ENCODE measurements at regions not wholly inside any gene's neighbourhood (a gene's known extent, or its start where the extent isn't known, plus 50 kb on each side); places are given as distances from the start of the nearest gene placed in this dataset.
"Not testable (repeated sequence)": the region's sequence is repeated elsewhere in the genome, so short reads cannot be mapped to it uniquely, and the experiment has no call there.

- H3K27me3 ChIP-seq (ENCODE audit: insufficient read depth, low read length) = no peaks in the 10 kb centered on the region
- no peak overlapping the region for H3K4me2 ChIP-seq (ENCODE audit: low read length)
- no peaks in the 10 kb centered on the region for H4K20me1 ChIP-seq (ENCODE audit: insufficient read depth, low read length)
- no peak overlapping the region for H3K4me3 ChIP-seq (ENCODE audit: low read depth, low read length, poor library complexity, severe bottlenecking)
- H3K9me2 ChIP-seq (ENCODE audit: low read depth, low read length) = no peaks in the 10 kb centered on the region
- no peaks in the 10 kb centered on the region for H3K4me1 ChIP-seq (ENCODE audit: insufficient read depth, low read length, severe bottlenecking)
- no peaks in the 10 kb centered on the region for H3K79me2 ChIP-seq (ENCODE audit: insufficient read depth, low read length)
- no peaks in the 10 kb centered on the region for H3F3A ChIP-seq (ENCODE audit: insufficient read depth, low read length)
- no peak overlapping the region for H3K27ac ChIP-seq (ENCODE audit: low read depth, low read length, poor library complexity, severe bottlenecking)
- H3K9me3 ChIP-seq (ENCODE audit: low read length) = no peaks in the 10 kb centered on the region
- no peak overlapping the region for H2AFZ ChIP-seq (ENCODE audit: low read length)
- H3K9ac ChIP-seq (ENCODE audit: low read length) = no peak overlapping the region
- H3K36me3 ChIP-seq (ENCODE audit: insufficient read depth, low read length) = no peaks in the 10 kb centered on the region
- no peak for TF ChIP-seq EZH2 (IDR thresholded peaks at IDR 0.05; ENCODE audit: borderline replicate concordance, low read length)
- TF ChIP-seq CTCF (IDR thresholded peaks at IDR 0.05; ENCODE audit: low read length) = no peak
Measured at GRCh38 chr6:80489911-80490635, 383.6 kb downstream of the BCKDHB start.

GRCh38 chr6:80488190-80488589, 381.7 kb downstream of the BCKDHB start:
- Histone ChIP-seq H3K9me3 (ENCODE audit: low read length) (no peaks in the 10 kb centered on the region), H2AFZ (ENCODE audit: low read length) (no peak overlapping the region), H3K27me3 (ENCODE audit: insufficient read depth, low read length) (no peaks in the 10 kb centered on the region), H3K4me3 (ENCODE audit: low read depth, low read length, poor library complexity, severe bottlenecking) (no peak overlapping the region), H3F3A (ENCODE audit: insufficient read depth, low read length) (no peaks in the 10 kb centered on the region), H3K9me2 (ENCODE audit: low read depth, low read length) (no peaks in the 10 kb centered on the region), H3K27ac (ENCODE audit: low read depth, low read length, poor library complexity, severe bottlenecking) (no peak overlapping the region), H3K4me2 (ENCODE audit: low read length) (no peak overlapping the region), H4K20me1 (ENCODE audit: insufficient read depth, low read length) (no peaks in the 10 kb centered on the region), H3K9ac (ENCODE audit: low read length) (no peak overlapping the region), H3K4me1 (ENCODE audit: insufficient read depth, low read length, severe bottlenecking) (no peaks in the 10 kb centered on the region), H3K79me2 (ENCODE audit: insufficient read depth, low read length) (no peaks in the 10 kb centered on the region), H3K36me3 (ENCODE audit: insufficient read depth, low read length) (no peaks in the 10 kb centered on the region)
- TF ChIP-seq CTCF (IDR thresholded peaks at IDR 0.05; ENCODE audit: low read length) (no peak), EZH2 (IDR thresholded peaks at IDR 0.05; ENCODE audit: borderline replicate concordance, low read length) (no peak)

GRCh38 chr6:80485494-80485893, 379.0 kb downstream of the BCKDHB start:
- H3K9ac ChIP-seq (ENCODE audit: low read length); H3K4me1 ChIP-seq (ENCODE audit: insufficient read depth, low read length, severe bottlenecking); H4K20me1 ChIP-seq (ENCODE audit: insufficient read depth, low read length); H3K36me3 ChIP-seq (ENCODE audit: insufficient read depth, low read length); H3K9me2 ChIP-seq (ENCODE audit: low read depth, low read length); H3K9me3 ChIP-seq (ENCODE audit: low read length); H3K27me3 ChIP-seq (ENCODE audit: insufficient read depth, low read length); H3K79me2 ChIP-seq (ENCODE audit: insufficient read depth, low read length); H3K4me3 ChIP-seq (ENCODE audit: low read depth, low read length, poor library complexity, severe bottlenecking); H3F3A ChIP-seq (ENCODE audit: insufficient read depth, low read length); H2AFZ ChIP-seq (ENCODE audit: low read length); H3K27ac ChIP-seq (ENCODE audit: low read depth, low read length, poor library complexity, severe bottlenecking); H3K4me2 ChIP-seq (ENCODE audit: low read length): not testable (repeated sequence)

GRCh38 chr6:80482056-80482455, 375.6 kb downstream of the BCKDHB start:
- TF ChIP-seq EZH2 (IDR thresholded peaks at IDR 0.05; ENCODE audit: borderline replicate concordance, low read length) = no peak
- no peak for TF ChIP-seq CTCF (IDR thresholded peaks at IDR 0.05; ENCODE audit: low read length)
- H3K4me3 ChIP-seq (ENCODE audit: low read depth, low read length, poor library complexity, severe bottlenecking) = no peak overlapping the region
- H3K27me3 ChIP-seq (ENCODE audit: insufficient read depth, low read length) = no peaks in the 10 kb centered on the region
- H3K27ac ChIP-seq (ENCODE audit: low read depth, low read length, poor library complexity, severe bottlenecking) = no peak overlapping the region
- H3K4me1 ChIP-seq (ENCODE audit: insufficient read depth, low read length, severe bottlenecking) = no peaks in the 10 kb centered on the region
- H3K79me2 ChIP-seq (ENCODE audit: insufficient read depth, low read length) = no peaks in the 10 kb centered on the region
- no peaks in the 10 kb centered on the region for H3K36me3 ChIP-seq (ENCODE audit: insufficient read depth, low read length)
- no peaks in the 10 kb centered on the region for H3F3A ChIP-seq (ENCODE audit: insufficient read depth, low read length)
- no peak overlapping the region for H2AFZ ChIP-seq (ENCODE audit: low read length)
- H3K9ac ChIP-seq (ENCODE audit: low read length) = no peak overlapping the region
- no peaks in the 10 kb centered on the region for H3K9me2 ChIP-seq (ENCODE audit: low read depth, low read length)
- no peak overlapping the region for H3K4me2 ChIP-seq (ENCODE audit: low read length)
- no peaks in the 10 kb centered on the region for H4K20me1 ChIP-seq (ENCODE audit: insufficient read depth, low read length)
- H3K9me3 ChIP-seq (ENCODE audit: low read length) = no peaks in the 10 kb centered on the region

All from OCI-LY1 (cell line).